ENCODE measurements at regions not wholly inside any gene's neighbourhood (a gene's known extent, or its start where the extent isn't known, plus 50 kb on each side); places are given as distances from the start of the nearest gene placed in this dataset.

DNA sequence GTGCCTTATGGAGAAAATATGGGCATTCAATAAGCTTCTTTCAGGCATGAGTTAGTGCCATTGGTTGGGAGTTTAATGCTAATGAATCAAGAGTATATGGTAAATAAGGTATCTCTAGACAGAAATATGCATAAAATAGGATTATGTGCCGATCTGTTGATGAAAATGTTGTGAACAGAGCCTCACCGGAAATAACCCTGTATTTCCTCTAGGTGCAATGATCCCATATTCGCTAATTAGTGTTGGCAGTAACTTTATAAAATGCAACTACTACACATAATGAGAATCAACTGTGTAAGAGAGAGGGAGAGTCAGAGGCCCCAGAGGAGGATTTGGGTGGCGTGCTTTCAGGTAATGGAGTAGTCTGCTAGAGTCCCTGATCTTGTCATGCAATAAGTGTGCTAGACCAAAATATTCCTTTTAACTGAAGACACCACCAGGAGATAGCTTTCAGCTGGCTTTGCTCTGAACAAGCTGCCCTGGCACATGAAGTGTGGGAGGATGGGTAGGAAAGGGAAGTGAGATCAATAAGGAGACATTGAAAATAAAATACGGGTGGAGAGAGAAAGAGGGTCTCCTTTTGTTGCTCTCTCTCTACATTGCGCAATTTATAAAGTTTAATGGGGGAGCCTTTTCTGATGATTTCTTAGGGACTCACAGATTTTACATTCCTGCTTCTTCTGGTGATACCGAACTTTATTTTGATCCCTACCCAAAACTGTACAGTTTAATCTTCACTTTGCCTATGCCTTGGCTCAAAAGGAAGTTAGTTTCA, 68.6 kb upstream of the PLXNC1 start:
- SMC1A ChIA-PET (ENCODE audit: uncharacterized antibody, unreplicated experiment), result no interaction called here

DNA sequence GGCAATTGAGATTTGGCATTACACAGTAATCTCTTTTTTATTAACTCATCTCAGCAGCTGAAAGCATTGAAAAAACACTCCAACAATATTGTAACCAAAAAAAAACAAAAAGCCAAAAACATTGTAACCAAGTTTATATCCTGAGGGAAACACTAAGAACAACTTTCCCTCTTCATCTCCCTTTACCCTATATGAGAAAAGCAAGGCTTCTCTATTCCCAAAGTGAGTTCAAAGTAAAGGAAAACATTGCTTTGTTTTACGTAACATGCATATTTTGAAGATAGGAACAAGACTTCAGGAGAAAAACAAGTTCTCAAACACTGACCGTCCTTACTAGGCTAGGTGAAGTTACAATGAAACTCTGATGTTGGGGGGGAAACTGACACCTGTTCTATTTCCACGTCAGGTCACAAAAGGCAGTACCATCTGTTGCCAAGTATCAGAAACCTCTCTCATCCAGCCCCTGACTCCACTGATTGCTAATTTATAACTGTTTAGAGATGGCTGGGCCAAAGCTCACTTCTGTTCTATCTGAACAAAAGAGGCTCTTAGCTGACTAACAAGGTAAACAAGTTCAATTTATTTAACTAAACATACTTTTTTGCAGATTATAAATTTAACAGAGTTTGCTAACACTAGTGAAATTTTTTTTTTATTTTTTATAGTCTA, 67.9 kb upstream of the PLXNC1 start:
- RAD21 ChIA-PET (ENCODE audit: unreplicated experiment), result no interaction called here
- Histone ChIP-seq H3K9me3 (replicated peaks; ENCODE audit: control insufficient read depth, insufficient read depth, low read length) (no peaks in the 10 kb centered on the region; the same call in 2 of the 3 replicates), H3K4me3 (no peak overlapping the region), H4K20me1 (ENCODE audit: control insufficient read depth, insufficient read depth) (no peaks in the 10 kb centered on the region), H3K79me2 (ENCODE audit: control insufficient read depth, insufficient read depth, low read length) (no peaks in the 10 kb centered on the region), H3K27ac (ENCODE audit: control insufficient read depth, insufficient read depth) (no peak overlapping the region), H3K4me1 (ENCODE audit: control insufficient read depth, insufficient read depth, low read length) (no peaks in the 10 kb centered on the region), H3K9ac (ENCODE audit: control insufficient read depth, insufficient read depth, low read length) (no peak overlapping the region), H3K4me2 (ENCODE audit: control insufficient read depth, insufficient read depth) (no peak overlapping the region), H3K27me3 (replicated peaks in 1 of 2; ENCODE audit: control insufficient read depth in 2 of 2, insufficient read depth in 2 of 2, low read length in 1 of 2) (no peaks in the 10 kb centered on the region), H3K36me3 (ENCODE audit: control insufficient read depth in 2 of 2, insufficient read depth in 2 of 2, low read length in 1 of 2) (no peaks in the 10 kb centered on the region), H2AFZ (ENCODE audit: control insufficient read depth, low read depth, low read length) (no peak overlapping the region)
- BruUV-seq (replicated peaks), result no TSS peak
- SMC1A ChIA-PET (ENCODE audit: uncharacterized antibody, unreplicated experiment), result no interaction called here
- FAIRE-seq, result no peak
- POLR2A ChIA-PET, result no interaction called here
- intact Hi-C loops (cut with micrococcal nuclease; ENCODE audit: unreplicated experiment) (no loop called here), in situ Hi-C loops (cut with MboI) (no loop called here)
- DNase-seq (ENCODE audit: low read depth, low spot score), result no peak
- ATAC-seq, result no peak
- CTCF ChIA-PET, result interaction anchor here (1.0 to 2.2 kb wide), 2 partner anchors 20 to 22 kb away, joined by 4 to 10 read pairs; no protein-coding TSS in a partner anchor
- WGBS (ENCODE audit: insufficient coverage, insufficient replicate concordance, low lambda C conversion rate, missing lambda C conversion rate), result 39% methylated on average over 3 of the region's 3 CpGs
- no peak for TF ChIP-seq NFIC (IDR thresholded peaks at IDR 0.05; ENCODE audit: low read depth, low read length)
- TF ChIP-seq, protein P1, sequence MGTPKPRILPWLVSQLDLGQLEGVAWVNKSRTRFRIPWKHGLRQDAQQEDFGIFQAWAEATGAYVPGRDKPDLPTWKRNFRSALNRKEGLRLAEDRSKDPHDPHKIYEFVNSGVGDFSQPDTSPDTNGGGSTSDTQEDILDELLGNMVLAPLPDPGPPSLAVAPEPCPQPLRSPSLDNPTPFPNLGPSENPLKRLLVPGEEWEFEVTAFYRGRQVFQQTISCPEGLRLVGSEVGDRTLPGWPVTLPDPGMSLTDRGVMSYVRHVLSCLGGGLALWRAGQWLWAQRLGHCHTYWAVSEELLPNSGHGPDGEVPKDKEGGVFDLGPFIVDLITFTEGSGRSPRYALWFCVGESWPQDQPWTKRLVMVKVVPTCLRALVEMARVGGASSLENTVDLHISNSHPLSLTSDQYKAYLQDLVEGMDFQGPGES (IDR thresholded peaks at IDR 0.05), result no peak
- TF ChIP-seq, protein P2, sequence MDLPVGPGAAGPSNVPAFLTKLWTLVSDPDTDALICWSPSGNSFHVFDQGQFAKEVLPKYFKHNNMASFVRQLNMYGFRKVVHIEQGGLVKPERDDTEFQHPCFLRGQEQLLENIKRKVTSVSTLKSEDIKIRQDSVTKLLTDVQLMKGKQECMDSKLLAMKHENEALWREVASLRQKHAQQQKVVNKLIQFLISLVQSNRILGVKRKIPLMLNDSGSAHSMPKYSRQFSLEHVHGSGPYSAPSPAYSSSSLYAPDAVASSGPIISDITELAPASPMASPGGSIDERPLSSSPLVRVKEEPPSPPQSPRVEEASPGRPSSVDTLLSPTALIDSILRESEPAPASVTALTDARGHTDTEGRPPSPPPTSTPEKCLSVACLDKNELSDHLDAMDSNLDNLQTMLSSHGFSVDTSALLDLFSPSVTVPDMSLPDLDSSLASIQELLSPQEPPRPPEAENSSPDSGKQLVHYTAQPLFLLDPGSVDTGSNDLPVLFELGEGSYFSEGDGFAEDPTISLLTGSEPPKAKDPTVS (IDR thresholded peaks at IDR 0.05; ENCODE audit: low read depth, low read length), result no peak
- no peak for TF ChIP-seq NR2F1 (conservative IDR thresholded peaks at IDR 0.05)
- TF ChIP-seq, protein P3, sequence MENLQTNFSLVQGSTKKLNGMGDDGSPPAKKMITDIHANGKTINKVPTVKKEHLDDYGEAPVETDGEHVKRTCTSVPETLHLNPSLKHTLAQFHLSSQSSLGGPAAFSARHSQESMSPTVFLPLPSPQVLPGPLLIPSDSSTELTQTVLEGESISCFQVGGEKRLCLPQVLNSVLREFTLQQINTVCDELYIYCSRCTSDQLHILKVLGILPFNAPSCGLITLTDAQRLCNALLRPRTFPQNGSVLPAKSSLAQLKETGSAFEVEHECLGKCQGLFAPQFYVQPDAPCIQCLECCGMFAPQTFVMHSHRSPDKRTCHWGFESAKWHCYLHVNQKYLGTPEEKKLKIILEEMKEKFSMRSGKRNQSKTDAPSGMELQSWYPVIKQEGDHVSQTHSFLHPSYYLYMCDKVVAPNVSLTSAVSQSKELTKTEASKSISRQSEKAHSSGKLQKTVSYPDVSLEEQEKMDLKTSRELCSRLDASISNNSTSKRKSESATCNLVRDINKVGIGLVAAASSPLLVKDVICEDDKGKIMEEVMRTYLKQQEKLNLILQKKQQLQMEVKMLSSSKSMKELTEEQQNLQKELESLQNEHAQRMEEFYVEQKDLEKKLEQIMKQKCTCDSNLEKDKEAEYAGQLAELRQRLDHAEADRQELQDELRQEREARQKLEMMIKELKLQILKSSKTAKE (IDR thresholded peaks at IDR 0.05; ENCODE audit: low read depth, poor library complexity, severe bottlenecking), result no peak
- no peak for TF ChIP-seq ZBED1 (IDR thresholded peaks at IDR 0.05; ENCODE audit: borderline replicate concordance)
- no peak for TF ChIP-seq CEBPB (IDR thresholded peaks at IDR 0.05; ENCODE audit: borderline replicate concordance in 1 of 2, low read depth in 2 of 2, low read length in 2 of 2)
- TF ChIP-seq RUNX3 (IDR thresholded peaks at IDR 0.05; ENCODE audit: low read length), result no peak
- TF ChIP-seq, protein P4, sequence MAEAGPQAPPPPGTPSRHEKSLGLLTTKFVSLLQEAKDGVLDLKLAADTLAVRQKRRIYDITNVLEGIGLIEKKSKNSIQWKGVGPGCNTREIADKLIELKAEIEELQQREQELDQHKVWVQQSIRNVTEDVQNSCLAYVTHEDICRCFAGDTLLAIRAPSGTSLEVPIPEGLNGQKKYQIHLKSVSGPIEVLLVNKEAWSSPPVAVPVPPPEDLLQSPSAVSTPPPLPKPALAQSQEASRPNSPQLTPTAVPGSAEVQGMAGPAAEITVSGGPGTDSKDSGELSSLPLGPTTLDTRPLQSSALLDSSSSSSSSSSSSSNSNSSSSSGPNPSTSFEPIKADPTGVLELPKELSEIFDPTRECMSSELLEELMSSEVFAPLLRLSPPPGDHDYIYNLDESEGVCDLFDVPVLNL (IDR thresholded peaks at IDR 0.05; ENCODE audit: low read depth, low read length), result no peak

More for the DNA sequence above, 68.6 kb upstream of the PLXNC1 start:
- no peaks in the 10 kb centered on the region for H3K79me2 ChIP-seq (ENCODE audit: control insufficient read depth, insufficient read depth, low read length)
- ATAC-seq, result no peak
- no peak overlapping the region for H3K9ac ChIP-seq (ENCODE audit: control insufficient read depth, insufficient read depth, low read length)
- no peak overlapping the region for H3K4me2 ChIP-seq (ENCODE audit: control insufficient read depth, insufficient read depth)
- TF ChIP-seq CBX3 (IDR thresholded peaks at IDR 0.05; ENCODE audit: borderline replicate concordance, low read depth) (no peak), POU2F2 (IDR thresholded peaks at IDR 0.05; ENCODE audit: borderline replicate concordance, low read depth, low read length) (no peak)
- no peak overlapping the region for H3K4me3 ChIP-seq
- ChIA-PET CTCF (no interaction called here), RAD21 (ENCODE audit: unreplicated experiment) (no interaction called here), POLR2A (no interaction called here)
- no peaks in the 10 kb centered on the region for H3K36me3 ChIP-seq (ENCODE audit: control insufficient read depth in 2 of 2, insufficient read depth in 2 of 2, low read length in 1 of 2)
- no peaks in the 10 kb centered on the region for H4K20me1 ChIP-seq (ENCODE audit: control insufficient read depth, insufficient read depth)
- no TSS peak for BruUV-seq (replicated peaks)
- in situ Hi-C loops (cut with MboI) (no loop called here), intact Hi-C loops (cut with micrococcal nuclease; ENCODE audit: unreplicated experiment) (no loop called here)
- no peaks in the 10 kb centered on the region for H3K4me1 ChIP-seq (ENCODE audit: control insufficient read depth, insufficient read depth, low read length)
- FAIRE-seq, result no peak
- WGBS (ENCODE audit: insufficient coverage, insufficient replicate concordance, low lambda C conversion rate, missing lambda C conversion rate), result 47% methylated on average over 7 of the region's 7 CpGs
- no peaks in the 10 kb centered on the region; the same call in 2 of the 3 replicates for H3K9me3 ChIP-seq (replicated peaks; ENCODE audit: control insufficient read depth, insufficient read depth, low read length)
- no peak overlapping the region for H3K27ac ChIP-seq (ENCODE audit: control insufficient read depth, insufficient read depth)
- DNase-seq (ENCODE audit: low read depth, low spot score), result no peak
- H2AFZ ChIP-seq (ENCODE audit: control insufficient read depth, low read depth, low read length), result no peak overlapping the region
- H3K27me3 ChIP-seq (replicated peaks in 1 of 2; ENCODE audit: control insufficient read depth in 2 of 2, insufficient read depth in 2 of 2, low read length in 1 of 2), result no peaks in the 10 kb centered on the region
